Panc1 (cell line): ENCODE measurements at regions not wholly inside any gene's neighbourhood (a gene's known extent, or its start where the extent isn't known, plus 50 kb on each side); places are given as distances from the start of the nearest gene placed in this dataset.

ENCODE experiments used
- ATAC-seq: fragments of 200-7000 bp; cut with Tn5 transposase; 2 replicates; pipeline ENCODE4 v1.9.1; 2020; ENCODE audit warnings: mild to moderate bottlenecking, moderate library complexity
- BruUV-seq: library from RNA; stranded (reverse); fragments of 400-500 nt; replicated peaks from 2 replicates; lab custom pipeline; 2021; lab: Mats Ljungman, UMichigan
- CTCF ChIA-PET: fragments of 300-600 bp; sonication (Branson Sonifier 250); formaldehyde crosslinking; loops from one replicate; lab custom pipeline; 2022; ENCODE audit warnings: antibody characterized with exemption; lab: Charles Lee
- POLR2A ChIA-PET: fragments of 300-600 bp; sonication (Branson Sonifier 250); formaldehyde crosslinking; loops from one replicate; lab custom pipeline; 2022; ENCODE audit warnings: antibody characterized with exemption; lab: Charles Lee
- DNase-seq: peaks from one replicate; pipeline ENCODE4 v3.0.0-alpha.2; 2010; ENCODE audit warnings: low read depth, low spot score
- H3K27ac ChIP-seq: 2 replicates; pipeline ENCODE4 v1.5.1; 2011; ENCODE audit warnings: mild to moderate bottlenecking, low read length, inconsistent platforms
- H3K27me3 ChIP-seq: fragments of 200-500 bp; sonication (Bioruptor generic); 2 replicates; pipeline ENCODE4 v1.6.0; 2014; ENCODE audit warnings: low read length, inconsistent platforms; ENCODE audit not compliant: control insufficient read depth, insufficient read depth
- H3K36me3 ChIP-seq: fragments of 200-500 bp; sonication (Bioruptor generic); 2 replicates; pipeline ENCODE4 v1.5.1; 2014; ENCODE audit warnings: inconsistent platforms, mild to moderate bottlenecking, low read length, moderate library complexity; ENCODE audit not compliant: control insufficient read depth, insufficient read depth
- H3K4me1 ChIP-seq: 2 replicates; pipeline ENCODE4 v1.5.1; 2011; ENCODE audit warnings: inconsistent platforms, mild to moderate bottlenecking, low read length, moderate library complexity; ENCODE audit not compliant: control insufficient read depth, insufficient read depth
- H3K4me3 ChIP-seq, 2 experiments: 2 replicates each; pipeline ENCODE4 v1.5.1; 2011 to 2012; ENCODE audit warnings: low read depth in 2 of 2, low read length in 2 of 2, mild to moderate bottlenecking in 2 of 2, inconsistent platforms in 1 of 2, moderate library complexity in 1 of 2
- H3K9me3 ChIP-seq: fragments of 200-500 bp; sonication (Bioruptor generic); 2 replicates; pipeline ENCODE4 v1.5.1; 2014; ENCODE audit warnings: low read depth, mild to moderate bottlenecking, inconsistent platforms, low read length, moderate library complexity; ENCODE audit not compliant: control insufficient read depth, insufficient read depth
- CTCF ChIP-seq: fragments of 450-650 bp; IDR thresholded peaks from 2 replicates; pipeline ENCODE4 v1.5.1; 2017; ENCODE audit warnings: mild to moderate bottlenecking
- POLR2AphosphoS5 ChIP-seq: IDR thresholded peaks from 2 replicates; pipeline ENCODE4 v1.6.1; 2012; ENCODE audit warnings: mild to moderate bottlenecking, low read depth, low read length, moderate library complexity
- REST ChIP-seq, 2 experiments: IDR thresholded peaks; 2 replicates each; pipeline ENCODE4 v1.6.1; 2011 to 2012; ENCODE audit warnings: low read depth in 2 of 2, control low read depth in 1 of 2, low read length in 1 of 2, mild to moderate bottlenecking in 1 of 2, moderate library complexity in 1 of 2; ENCODE audit not compliant: insufficient read depth in 1 of 2
- SIN3A ChIP-seq: IDR thresholded peaks from 2 replicates; pipeline ENCODE4 v1.6.1; 2012; ENCODE audit warnings: low read depth, mild to moderate bottlenecking, low read length, moderate library complexity, borderline replicate concordance; ENCODE audit not compliant: insufficient read depth
- TCF7L2 ChIP-seq: IDR thresholded peaks from 2 replicates; pipeline ENCODE4 v1.6.1; 2011; ENCODE audit warnings: mild to moderate bottlenecking, low read depth, low read length, inconsistent platforms
- in situ Hi-C: cut with HindIII; loops from 2 replicates; pipeline ENCODE4 v1.10.0; 2016; ENCODE audit warnings: low sequenced_read_pairs, low pct_unique_long_range_greater_than_20kb
- intact Hi-C: fragments of 100-400 bp; cut with micrococcal nuclease; formaldehyde crosslinking; loops from one replicate; pipeline ENCODE4 v1.10.0; 2022; ENCODE audit not compliant: unreplicated experiment

GRCh38 chrX:84932814-84933213, 70.9 kb upstream of the APOOL start:
- Histone ChIP-seq H3K27ac (no peak overlapping the region), H3K4me1 (no peaks in the 10 kb centered on the region), H3K36me3 (no peaks in the 10 kb centered on the region), H3K9me3 (no peaks in the 10 kb centered on the region), H3K4me3 (no peak overlapping the region), H3K27me3 (no peaks in the 10 kb centered on the region)
- in situ Hi-C loops = no loop called here
- ATAC-seq (no peak), DNase-seq (no peak)
- BruUV-seq = no TSS peak
- intact Hi-C loops = no loop called here
- no peak for TF ChIP-seq SIN3A
- TF ChIP-seq CTCF = no peak
- no peak for TF ChIP-seq POLR2AphosphoS5
- no peak for TF ChIP-seq TCF7L2
- no peak for TF ChIP-seq REST (IDR thresholded peaks at IDR 0.05; ENCODE audit: insufficient read depth in 1 of 2, low read depth in 2 of 2, low read length in 1 of 2)
- CTCF ChIA-PET = no interaction called here
- POLR2A ChIA-PET = no interaction called here

GRCh38 chrX:84933956-84934556, 69.6 kb upstream of the APOOL start:
- ATAC-seq = no peak
- H3K36me3 ChIP-seq = no peaks in the 10 kb centered on the region
- POLR2A ChIA-PET = no interaction called here

More at GRCh38 chrX:84933956-84934556, 69.6 kb upstream of the APOOL start:
- no peak for TF ChIP-seq TCF7L2
- no peak for TF ChIP-seq CTCF
- no peak for TF ChIP-seq POLR2AphosphoS5
- no peak for TF ChIP-seq SIN3A
- TF ChIP-seq REST (IDR thresholded peaks at IDR 0.05; ENCODE audit: insufficient read depth in 1 of 2, low read depth in 2 of 2, low read length in 1 of 2) = no peak
- CTCF ChIA-PET = no interaction called here
- BruUV-seq = no TSS peak
- H3K27ac ChIP-seq = no peak overlapping the region
- H3K27me3 ChIP-seq = no peaks in the 10 kb centered on the region
- no peaks in the 10 kb centered on the region for H3K4me1 ChIP-seq
- H3K4me3 ChIP-seq = no peak overlapping the region
- no peak for DNase-seq
- H3K9me3 ChIP-seq = no peaks in the 10 kb centered on the region
- in situ Hi-C loops (no loop called here), intact Hi-C loops (no loop called here)
